GM13976 (cell line): ENCODE measurements at regions not wholly inside any gene's neighbourhood (a gene's known extent, or its start where the extent isn't known, plus 50 kb on each side); places are given as distances from the start of the nearest gene placed in this dataset.

Experiments
- DNase-seq: peaks from one replicate; pipeline ENCODE4 v3.0.0; 2012; ENCODE audit warnings: low spot score
- in situ Hi-C: fragments of 300-500 bp; cut with MboI; formaldehyde crosslinking; loops from one replicate; pipeline ENCODE4 v1.12.0; 2022; ENCODE audit warnings: low sequenced_read_pairs, mixed read lengths, inconsistent platforms; ENCODE audit not compliant: unreplicated experiment
- TF ChIP-seq, protein P1 (sequence below): IDR thresholded peaks from 2 replicates; pipeline ENCODE4 v1.5.1; 2012; ENCODE audit warnings: borderline replicate concordance, mild to moderate bottlenecking; ENCODE audit not compliant: insufficient read depth; ENCODE audit errors: extremely low read depth, missing control alignments, control extremely low read depth

DNA sequence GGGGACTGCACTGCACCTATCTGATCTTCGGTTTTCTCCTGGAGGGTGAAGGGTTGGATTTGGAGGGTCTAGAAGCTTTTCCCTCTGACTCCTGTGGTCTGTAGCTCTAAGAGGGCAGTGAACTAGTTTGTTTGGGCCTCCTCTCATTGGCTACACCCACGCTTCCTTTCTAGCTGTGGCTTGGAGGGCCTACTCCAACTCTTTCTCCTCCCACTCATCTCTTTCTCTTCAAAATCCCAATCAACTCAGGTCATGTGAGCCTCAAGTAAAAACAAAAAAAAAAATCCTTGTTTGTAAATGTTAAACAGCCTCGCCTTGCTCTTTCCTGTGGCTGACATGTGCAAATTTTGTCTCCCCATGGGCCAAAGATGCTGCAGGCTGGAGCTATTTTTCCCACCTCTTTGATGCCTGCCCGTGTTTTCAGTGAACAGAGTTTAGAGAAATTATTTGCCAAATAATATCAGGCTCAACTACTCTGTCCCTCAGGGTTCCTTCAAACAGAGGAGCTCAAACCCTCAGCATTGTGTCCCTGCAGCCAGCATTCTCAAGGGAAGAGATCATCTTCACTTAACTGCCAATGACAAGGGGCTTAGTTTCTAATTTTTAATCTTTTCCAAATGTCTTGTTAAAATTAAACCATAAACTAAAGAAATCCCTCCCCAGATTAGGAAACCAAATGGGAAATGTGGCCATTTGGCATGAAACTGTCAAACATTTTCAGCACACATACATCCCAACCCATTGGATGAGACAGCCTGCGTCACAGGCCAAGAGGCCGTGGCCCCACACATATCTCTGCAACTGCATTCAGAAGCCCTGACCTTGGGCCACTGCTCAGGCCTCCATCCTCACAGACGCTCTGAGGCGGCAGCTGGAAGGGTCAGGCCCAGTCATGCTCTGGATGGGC is 114.8 kb upstream of the THBS1 start:
- DNase-seq, result no peak
- in situ Hi-C loops, result no loop called here
- TF ChIP-seq, protein P1, sequence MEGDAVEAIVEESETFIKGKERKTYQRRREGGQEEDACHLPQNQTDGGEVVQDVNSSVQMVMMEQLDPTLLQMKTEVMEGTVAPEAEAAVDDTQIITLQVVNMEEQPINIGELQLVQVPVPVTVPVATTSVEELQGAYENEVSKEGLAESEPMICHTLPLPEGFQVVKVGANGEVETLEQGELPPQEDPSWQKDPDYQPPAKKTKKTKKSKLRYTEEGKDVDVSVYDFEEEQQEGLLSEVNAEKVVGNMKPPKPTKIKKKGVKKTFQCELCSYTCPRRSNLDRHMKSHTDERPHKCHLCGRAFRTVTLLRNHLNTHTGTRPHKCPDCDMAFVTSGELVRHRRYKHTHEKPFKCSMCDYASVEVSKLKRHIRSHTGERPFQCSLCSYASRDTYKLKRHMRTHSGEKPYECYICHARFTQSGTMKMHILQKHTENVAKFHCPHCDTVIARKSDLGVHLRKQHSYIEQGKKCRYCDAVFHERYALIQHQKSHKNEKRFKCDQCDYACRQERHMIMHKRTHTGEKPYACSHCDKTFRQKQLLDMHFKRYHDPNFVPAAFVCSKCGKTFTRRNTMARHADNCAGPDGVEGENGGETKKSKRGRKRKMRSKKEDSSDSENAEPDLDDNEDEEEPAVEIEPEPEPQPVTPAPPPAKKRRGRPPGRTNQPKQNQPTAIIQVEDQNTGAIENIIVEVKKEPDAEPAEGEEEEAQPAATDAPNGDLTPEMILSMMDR, result no peak

DNA sequence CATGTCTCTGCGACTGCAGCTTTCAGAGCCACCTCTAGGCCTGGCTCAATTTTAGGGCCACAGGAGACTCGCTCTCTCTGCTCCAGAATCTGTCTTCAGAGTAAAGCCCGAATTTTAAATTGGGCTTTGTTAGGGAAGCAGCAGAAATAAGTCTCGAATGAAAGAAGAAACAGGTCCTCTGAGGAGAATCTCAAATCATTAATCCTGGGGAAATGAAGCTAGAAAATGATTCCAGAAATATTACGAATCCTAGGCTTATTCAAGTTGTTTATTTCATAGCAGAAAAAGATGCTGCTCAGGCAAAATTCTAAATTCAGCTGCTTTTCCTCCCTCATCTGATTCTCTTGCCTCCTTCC is 114.2 kb upstream of the THBS1 start:
- TF ChIP-seq, protein P1, result no peak

DNA sequence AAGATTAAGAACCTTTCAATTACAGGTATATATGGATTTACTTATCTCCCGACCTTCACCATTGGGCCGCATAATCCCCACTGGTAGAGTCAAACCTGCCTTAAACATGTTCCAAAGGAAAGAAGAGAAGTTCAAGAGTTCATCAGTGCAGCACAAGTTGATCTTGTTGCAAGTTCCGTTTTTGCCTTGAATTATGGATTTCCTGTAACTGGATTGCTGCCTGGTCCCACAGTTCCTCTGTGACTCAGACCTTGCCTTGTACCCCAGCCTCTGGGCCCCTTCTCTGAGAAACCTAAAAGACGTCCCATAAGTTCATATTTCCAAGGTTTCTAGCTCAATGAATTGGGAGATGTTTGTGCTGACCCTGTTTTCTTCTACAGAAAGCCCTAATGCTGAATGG is 112.5 kb upstream of the THBS1 start:
- TF ChIP-seq, protein P1, result no peak
- in situ Hi-C loops, result no loop called here
- DNase-seq, result no peak

More for the DNA sequence above, 114.2 kb upstream of the THBS1 start:
- in situ Hi-C loops, result no loop called here
- DNase-seq, result no peak

DNA sequence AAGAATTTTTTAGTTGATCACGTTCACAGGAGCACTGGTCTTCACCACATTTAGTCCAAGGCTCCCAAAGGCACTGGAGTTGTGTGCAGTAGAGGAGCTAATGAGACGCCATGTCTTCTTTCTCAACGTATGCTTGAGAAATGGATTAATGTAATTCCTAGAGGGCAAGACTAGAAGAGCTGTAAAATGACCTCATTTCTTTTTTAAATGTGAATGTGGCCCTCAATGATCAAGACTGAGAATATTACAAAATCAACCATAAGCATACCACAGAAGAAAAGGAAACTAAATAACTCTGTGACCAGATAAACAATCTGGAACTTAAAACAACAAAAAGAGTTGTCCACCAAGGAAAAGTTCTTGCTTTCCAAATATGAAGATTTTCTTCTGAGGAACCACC is 112.1 kb upstream of the THBS1 start:
- TF ChIP-seq, protein P1, result no peak
- in situ Hi-C loops, result no loop called here
- DNase-seq, result no peak

DNA sequence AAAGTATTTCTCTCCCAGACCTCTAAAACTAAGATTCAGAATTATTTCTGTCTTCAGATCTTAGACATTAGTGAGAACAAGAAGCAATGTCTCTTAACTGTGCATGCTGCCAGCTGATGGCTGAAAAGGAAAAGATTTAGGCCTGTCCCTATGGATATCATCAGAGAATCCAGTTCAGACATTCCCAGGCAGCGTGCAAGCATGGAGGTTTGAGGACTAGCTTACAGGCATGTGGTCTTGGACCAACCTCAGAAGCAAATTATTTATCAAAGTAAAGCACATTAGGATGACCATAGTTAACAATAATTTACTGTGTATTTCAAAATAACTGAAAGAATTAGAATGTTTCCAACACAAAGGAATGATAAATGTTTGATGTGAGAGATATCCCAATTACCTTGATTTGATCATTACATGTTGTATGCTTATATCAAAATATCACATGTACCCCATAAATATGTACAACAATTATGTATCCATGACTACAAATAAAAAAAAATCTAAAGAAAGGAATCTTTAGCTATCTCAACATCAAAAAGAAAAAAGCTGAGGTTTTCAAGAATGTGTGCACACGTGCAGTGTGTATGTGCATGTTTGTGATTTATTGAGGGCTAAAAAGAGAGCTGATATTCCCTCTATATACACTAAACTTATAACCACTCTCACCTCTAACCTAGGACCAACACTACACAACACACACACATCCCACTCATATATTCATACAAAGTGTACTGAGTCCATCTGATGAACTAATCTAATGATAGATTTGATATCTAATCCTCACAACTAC is 108.9 kb upstream of the THBS1 start:
- no peak for DNase-seq
- in situ Hi-C loops, result no loop called here
- TF ChIP-seq, protein P1, result no peak

DNA sequence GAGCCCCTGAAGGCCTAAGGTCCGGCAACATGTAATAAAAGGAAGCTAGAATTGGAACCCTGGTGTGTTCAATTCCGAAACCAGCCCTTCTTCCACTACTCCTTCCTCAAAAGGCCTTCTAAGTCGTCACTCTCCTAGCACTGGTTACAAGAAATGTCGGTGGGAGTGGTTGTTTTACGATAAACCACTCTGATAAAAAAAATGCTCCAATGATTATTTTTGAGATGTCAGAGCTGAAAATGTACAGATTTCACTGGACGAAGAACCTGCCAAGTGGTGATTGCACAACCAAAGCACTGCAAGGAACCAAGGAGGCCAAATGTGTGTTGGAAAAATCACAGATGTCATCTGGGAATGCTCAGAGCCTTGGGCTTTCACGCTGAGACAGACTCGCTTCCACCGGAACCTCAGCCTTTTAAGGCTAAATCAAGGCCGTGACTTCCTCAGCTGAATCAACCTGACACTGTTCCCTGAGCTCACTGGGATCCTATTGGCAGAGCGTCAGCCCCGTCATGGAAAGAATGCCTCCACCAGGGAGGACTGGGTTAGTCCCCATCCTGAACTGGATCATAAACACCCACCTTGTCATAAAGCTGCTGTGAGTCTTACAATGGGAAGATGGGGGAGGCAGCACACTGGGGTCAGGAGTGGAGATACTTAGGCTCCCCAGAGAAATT is 108.1 kb upstream of the THBS1 start:
- TF ChIP-seq, protein P1, result no peak
- in situ Hi-C loops, result no loop called here
- no peak for DNase-seq
